ENCODE measurements at regions not wholly inside any gene's neighbourhood (a gene's known extent, or its start where the extent isn't known, plus 50 kb on each side); places are given as distances from the start of the nearest gene placed in this dataset.

DNA sequence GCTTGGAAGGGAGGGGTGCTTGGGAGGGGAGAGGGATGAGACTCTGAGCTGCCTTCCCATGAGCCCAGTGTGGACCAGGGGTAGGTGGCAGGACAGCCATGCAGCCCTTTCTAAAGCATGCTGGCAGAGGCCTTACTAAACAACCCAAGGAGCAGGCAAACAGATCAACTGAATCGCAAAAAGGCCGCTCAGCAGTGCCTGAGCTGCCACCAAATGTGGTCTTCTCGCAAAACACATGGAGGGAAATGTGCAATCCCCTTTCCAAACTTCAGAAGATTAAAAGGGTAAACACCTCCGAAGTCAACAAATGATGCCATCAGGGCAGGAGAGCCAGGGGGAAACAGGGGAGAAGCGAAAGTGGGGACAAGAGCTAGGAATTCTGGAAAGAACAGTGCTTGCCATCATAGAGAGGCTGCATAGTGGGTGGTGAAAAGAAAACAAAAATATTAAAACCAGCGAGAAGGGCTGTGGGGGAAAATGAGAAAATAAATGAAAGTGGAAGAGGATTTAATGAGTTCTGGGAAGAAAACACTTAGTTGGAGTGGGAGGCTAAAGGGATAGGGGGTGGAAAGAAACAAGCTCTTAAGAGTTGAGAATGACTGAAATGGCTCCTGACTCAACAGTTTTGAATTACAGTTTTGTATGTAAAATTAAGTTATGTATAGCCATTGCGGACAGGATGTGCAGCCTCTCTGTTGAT, 62.2 kb upstream of the ZNF32 start:
- no peak for DNase-seq (ENCODE audit: low read depth in 1 of 2, low spot score in 1 of 2)
- ATAC-seq: no peak
- CTCF ChIA-PET: interaction anchor here (0.7 to 1.7 kb wide), 2 partner anchors 676 to 1147 kb away, joined by 4 read pairs; no protein-coding TSS in a partner anchor
- Histone ChIP-seq H3K4me3 (no peak overlapping the region), H3K9me3 (no peaks in the 10 kb centered on the region), H3K4me2 (no peak overlapping the region), H3K27ac (no peak overlapping the region), H3K4me1 (no peaks in the 10 kb centered on the region)
- no peak for FAIRE-seq
- TF ChIP-seq GATA3 (IDR thresholded peaks at IDR 0.05; ENCODE audit: borderline replicate concordance): no peak
- TF ChIP-seq FOSB (CRISPR knock-in tag; IDR thresholded peaks at IDR 0.05): no peak
- TF ChIP-seq, protein P1, sequence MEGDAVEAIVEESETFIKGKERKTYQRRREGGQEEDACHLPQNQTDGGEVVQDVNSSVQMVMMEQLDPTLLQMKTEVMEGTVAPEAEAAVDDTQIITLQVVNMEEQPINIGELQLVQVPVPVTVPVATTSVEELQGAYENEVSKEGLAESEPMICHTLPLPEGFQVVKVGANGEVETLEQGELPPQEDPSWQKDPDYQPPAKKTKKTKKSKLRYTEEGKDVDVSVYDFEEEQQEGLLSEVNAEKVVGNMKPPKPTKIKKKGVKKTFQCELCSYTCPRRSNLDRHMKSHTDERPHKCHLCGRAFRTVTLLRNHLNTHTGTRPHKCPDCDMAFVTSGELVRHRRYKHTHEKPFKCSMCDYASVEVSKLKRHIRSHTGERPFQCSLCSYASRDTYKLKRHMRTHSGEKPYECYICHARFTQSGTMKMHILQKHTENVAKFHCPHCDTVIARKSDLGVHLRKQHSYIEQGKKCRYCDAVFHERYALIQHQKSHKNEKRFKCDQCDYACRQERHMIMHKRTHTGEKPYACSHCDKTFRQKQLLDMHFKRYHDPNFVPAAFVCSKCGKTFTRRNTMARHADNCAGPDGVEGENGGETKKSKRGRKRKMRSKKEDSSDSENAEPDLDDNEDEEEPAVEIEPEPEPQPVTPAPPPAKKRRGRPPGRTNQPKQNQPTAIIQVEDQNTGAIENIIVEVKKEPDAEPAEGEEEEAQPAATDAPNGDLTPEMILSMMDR (IDR thresholded peaks at IDR 0.05): no peak
- TF ChIP-seq POLR2A (IDR thresholded peaks at IDR 0.05; ENCODE audit: low read length): no peak
- WGBS (ENCODE audit: missing lambda C conversion rate): 22% methylated on average over 7 of the region's 7 CpGs
- POLR2A ChIA-PET: no interaction called here

DNA sequence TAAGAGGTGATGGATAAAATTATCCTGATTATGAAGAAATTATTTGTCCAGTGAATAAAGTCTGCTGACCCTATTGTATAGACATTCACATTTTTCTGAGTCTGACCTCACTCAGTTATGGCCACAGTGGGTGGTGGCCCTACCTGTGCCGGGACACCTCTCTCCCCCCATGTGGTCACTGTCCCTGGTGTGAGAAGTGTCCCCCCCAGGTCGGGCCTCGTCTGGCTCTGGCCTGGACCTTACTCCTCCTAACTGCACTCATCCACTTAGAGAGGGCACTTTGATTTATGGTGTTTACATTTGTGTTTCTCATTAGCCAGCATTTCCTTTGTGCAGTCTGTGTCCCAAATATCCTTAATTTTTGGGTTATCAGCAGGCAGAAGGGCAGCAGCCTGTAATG, 59.6 kb upstream of the ZNF32 start:
- Histone ChIP-seq H3K9me3 (no peaks in the 10 kb centered on the region), H3K4me2 (no peak overlapping the region), H3K4me1 (no peaks in the 10 kb centered on the region), H3K27ac (no peak overlapping the region), H3K4me3 (no peak overlapping the region)
- ChIA-PET CTCF (no interaction called here), POLR2A (no interaction called here)
- DNase-seq (ENCODE audit: low read depth in 1 of 2, low spot score in 1 of 2) (no peak), ATAC-seq (no peak), FAIRE-seq (no peak)
- WGBS (ENCODE audit: missing lambda C conversion rate): 0% methylated on average over 3 of the region's 3 CpGs
- TF ChIP-seq POLR2A (IDR thresholded peaks at IDR 0.05; ENCODE audit: low read length) (no peak), HOXB13 (CRISPR knock-in tag; IDR thresholded peaks at IDR 0.05; ENCODE audit: low read depth) (no peak), ZSCAN20 (CRISPR knock-in tag; IDR thresholded peaks at IDR 0.05) (no peak), RARB (CRISPR knock-in tag; IDR thresholded peaks at IDR 0.05) (no peak), GATA3 (IDR thresholded peaks at IDR 0.05; ENCODE audit: borderline replicate concordance) (no peak), KDM1A (IDR thresholded peaks at IDR 0.05; ENCODE audit: low read depth) (no peak), MAFK (IDR thresholded peaks at IDR 0.05; ENCODE audit: partially characterized antibody) (no peak), JUNB (IDR thresholded peaks at IDR 0.05) (no peak), MAZ (IDR thresholded peaks at IDR 0.05; ENCODE audit: borderline replicate concordance, low read depth, low read length) (no peak), CHD2 (IDR thresholded peaks at IDR 0.05; ENCODE audit: low read length, partially characterized antibody) (no peak), CBX2 (IDR thresholded peaks at IDR 0.05; ENCODE audit: borderline replicate concordance, low read depth) (no peak), NFE2L2 (conservative IDR thresholded peaks at IDR 0.05; ENCODE audit: low read length) (no peak), MYC (IDR thresholded peaks at IDR 0.05; ENCODE audit: borderline replicate concordance, low read length) (no peak), SREBF2 (IDR thresholded peaks at IDR 0.05) (no peak)
- TF ChIP-seq, protein P2, sequence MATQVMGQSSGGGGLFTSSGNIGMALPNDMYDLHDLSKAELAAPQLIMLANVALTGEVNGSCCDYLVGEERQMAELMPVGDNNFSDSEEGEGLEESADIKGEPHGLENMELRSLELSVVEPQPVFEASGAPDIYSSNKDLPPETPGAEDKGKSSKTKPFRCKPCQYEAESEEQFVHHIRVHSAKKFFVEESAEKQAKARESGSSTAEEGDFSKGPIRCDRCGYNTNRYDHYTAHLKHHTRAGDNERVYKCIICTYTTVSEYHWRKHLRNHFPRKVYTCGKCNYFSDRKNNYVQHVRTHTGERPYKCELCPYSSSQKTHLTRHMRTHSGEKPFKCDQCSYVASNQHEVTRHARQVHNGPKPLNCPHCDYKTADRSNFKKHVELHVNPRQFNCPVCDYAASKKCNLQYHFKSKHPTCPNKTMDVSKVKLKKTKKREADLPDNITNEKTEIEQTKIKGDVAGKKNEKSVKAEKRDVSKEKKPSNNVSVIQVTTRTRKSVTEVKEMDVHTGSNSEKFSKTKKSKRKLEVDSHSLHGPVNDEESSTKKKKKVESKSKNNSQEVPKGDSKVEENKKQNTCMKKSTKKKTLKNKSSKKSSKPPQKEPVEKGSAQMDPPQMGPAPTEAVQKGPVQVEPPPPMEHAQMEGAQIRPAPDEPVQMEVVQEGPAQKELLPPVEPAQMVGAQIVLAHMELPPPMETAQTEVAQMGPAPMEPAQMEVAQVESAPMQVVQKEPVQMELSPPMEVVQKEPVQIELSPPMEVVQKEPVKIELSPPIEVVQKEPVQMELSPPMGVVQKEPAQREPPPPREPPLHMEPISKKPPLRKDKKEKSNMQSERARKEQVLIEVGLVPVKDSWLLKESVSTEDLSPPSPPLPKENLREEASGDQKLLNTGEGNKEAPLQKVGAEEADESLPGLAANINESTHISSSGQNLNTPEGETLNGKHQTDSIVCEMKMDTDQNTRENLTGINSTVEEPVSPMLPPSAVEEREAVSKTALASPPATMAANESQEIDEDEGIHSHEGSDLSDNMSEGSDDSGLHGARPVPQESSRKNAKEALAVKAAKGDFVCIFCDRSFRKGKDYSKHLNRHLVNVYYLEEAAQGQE (IDR thresholded peaks at IDR 0.05): no peak
- TF ChIP-seq, protein P3, sequence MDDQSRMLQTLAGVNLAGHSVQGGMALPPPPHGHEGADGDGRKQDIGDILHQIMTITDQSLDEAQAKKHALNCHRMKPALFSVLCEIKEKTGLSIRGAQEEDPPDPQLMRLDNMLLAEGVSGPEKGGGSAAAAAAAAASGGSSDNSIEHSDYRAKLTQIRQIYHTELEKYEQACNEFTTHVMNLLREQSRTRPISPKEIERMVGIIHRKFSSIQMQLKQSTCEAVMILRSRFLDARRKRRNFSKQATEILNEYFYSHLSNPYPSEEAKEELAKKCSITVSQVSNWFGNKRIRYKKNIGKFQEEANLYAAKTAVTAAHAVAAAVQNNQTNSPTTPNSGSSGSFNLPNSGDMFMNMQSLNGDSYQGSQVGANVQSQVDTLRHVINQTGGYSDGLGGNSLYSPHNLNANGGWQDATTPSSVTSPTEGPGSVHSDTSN (IDR thresholded peaks at IDR 0.05): no peak
- TF ChIP-seq, protein P4, sequence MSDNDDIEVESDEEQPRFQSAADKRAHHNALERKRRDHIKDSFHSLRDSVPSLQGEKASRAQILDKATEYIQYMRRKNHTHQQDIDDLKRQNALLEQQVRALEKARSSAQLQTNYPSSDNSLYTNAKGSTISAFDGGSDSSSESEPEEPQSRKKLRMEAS (IDR thresholded peaks at IDR 0.05): no peak
- TF ChIP-seq, protein P1 (IDR thresholded peaks at IDR 0.05): no peak
- TF ChIP-seq, protein P5, sequence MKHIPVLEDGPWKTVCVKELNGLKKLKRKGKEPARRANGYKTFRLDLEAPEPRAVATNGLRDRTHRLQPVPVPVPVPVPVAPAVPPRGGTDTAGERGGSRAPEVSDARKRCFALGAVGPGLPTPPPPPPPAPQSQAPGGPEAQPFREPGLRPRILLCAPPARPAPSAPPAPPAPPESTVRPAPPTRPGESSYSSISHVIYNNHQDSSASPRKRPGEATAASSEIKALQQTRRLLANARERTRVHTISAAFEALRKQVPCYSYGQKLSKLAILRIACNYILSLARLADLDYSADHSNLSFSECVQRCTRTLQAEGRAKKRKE (CRISPR knock-in tag; IDR thresholded peaks at IDR 0.05; ENCODE audit: low read depth): no peak
